HG03460 (cell line): ENCODE measurements at regions not wholly inside any gene's neighbourhood (a gene's known extent, or its start where the extent isn't known, plus 50 kb on each side); places are given as distances from the start of the nearest gene placed in this dataset.
"Not testable (repeated sequence)": the region's sequence is repeated elsewhere in the genome, so short reads cannot be mapped to it uniquely, and the experiment has no call there.

Source experiments
- ATAC-seq: cut with Tn5 transposase; IDR thresholded peaks from one replicate; pipeline ENCODE4 v1.9.1; 2021; ENCODE audit not compliant: unreplicated experiment

DNA sequence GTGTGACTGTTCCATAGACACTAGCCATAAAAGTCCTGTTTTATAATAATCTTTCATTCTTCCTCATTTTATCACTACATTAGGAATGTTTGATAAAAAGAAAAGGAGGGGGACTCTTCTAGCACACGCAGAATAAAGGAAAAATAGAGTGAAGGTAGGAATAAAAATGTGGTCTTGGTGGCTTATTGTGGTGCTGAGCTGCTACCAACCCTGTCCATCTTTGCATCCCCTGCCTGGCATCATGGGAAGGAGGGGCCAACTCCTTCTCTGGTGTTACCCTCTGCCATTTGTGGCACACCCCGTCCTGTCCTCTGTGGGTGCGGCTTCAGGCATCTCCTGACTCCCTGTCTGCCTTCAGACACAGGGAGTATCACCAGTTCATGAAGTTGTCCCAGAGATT lies 104.9 kb upstream of the ZNF536 start:
- ATAC-seq: no peak

DNA sequence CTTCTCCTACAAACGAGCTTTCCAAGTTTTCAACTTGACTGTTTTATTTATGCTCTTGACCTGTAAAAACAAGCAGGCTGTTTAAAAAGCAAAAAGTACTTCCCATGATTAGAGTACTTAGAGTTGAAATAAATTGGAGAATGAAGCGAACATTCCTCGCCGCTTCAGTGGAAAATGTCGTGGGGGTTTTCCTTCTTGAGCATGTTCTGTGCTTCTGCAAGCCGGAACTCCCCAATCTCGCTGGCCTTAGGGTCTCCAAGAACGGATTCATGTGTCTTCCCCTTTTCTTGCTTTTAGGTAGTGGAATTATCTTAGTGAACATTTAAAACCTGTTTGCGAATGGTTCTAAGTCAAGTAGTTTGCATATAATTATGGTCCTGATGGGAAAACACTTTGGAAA lies 103.6 kb upstream of the ZNF536 start:
- ATAC-seq: no peak

DNA sequence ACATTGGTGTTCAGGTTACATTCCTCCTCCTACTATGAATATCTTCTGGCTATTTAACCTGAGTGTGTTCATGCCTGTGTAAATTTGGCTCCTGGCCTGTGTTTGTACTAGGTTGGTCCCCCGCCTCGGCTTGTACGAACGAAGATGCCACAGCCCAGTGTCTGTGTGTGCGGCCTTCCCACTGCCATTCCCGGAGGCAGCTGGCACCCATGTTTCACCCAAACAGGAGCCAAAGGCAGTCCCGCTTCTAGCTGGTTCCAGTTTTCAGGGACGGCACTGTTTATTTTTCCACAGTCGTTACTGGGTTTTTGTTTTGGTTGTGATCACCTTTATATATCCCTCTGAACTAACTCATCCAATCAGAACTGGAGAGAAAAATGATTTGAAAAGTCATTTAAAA lies 102.5 kb upstream of the ZNF536 start:
- ATAC-seq: no peak

DNA sequence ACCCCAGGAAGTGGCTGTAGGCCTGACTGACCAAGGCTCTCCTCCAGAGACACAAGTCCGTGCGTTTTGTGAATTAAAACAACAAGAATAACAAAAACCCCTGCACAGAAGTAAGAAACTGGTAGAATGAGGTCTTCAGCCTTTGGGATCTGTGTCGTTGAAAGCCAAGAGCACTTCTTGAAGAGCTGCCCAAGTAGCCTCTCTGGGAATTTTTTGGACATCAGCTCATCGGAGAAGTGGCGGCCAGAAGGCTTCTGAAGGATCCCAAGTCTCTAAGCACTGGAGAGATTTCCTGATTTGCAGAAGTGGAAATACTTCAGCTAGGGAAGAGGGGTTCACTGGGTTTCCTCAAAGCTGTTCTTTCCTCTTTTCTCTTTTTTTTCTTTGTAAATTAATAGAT lies 100.4 kb upstream of the ZNF536 start:
- ATAC-seq: no peak

DNA sequence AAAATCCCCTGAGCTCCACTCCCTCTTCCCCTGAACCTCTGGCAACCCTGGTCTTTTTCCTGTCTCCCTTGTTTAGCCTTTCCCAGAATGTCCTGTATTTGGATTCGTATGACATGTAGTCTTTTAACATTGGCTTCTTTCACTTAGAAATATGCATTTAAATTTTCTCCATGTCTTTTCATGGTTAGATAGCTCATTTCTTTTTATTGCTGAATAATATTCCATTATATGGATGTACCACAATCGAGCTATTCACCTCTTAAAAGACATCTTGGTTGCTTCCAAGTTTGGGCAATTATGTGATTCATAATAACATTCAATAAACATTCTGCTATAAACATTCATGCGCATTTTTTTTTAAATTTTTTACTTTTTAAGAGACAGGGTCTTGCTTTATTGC lies 99.6 kb upstream of the ZNF536 start:
- ATAC-seq: no peak

DNA sequence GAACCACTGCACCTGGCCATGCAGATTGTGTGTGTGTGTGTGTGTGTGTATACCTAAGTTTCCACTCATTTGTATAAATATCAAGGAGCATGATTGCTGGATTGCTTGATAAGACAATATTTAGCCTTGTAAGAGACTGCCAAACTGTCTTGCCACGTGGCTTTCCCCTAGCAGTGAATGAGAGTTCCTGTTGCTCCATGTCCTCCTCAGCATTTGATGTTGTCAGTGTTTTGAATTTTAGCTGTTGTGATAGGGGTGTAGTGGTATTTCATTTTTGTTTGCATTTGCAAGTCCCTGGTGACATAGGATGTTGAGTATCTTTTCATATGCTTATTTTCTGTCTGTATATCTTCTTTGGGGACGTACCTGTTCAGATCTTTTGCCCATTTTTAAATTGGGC lies 99.0 kb upstream of the ZNF536 start:
- no peak for ATAC-seq

DNA sequence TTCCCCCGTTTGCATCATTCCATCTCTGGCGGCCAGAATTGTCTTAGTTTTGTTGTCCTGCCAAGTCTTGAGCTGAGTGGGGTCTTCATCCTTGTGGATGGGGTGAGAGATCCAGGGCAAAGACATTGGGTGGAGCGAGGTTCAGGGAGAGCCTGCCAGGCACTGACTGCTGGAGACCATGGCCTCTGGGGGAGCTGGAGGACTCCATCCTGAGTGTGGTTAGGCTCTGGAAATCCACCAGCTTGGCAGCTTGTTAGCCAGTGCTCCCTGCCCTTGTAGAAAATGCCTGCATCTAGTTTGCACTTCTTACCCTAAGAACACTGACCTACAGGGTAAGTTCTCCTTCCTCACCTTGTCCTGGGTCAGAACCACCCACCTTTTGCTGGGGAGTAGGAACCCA lies 97.2 kb upstream of the ZNF536 start:
- ATAC-seq: no peak

DNA sequence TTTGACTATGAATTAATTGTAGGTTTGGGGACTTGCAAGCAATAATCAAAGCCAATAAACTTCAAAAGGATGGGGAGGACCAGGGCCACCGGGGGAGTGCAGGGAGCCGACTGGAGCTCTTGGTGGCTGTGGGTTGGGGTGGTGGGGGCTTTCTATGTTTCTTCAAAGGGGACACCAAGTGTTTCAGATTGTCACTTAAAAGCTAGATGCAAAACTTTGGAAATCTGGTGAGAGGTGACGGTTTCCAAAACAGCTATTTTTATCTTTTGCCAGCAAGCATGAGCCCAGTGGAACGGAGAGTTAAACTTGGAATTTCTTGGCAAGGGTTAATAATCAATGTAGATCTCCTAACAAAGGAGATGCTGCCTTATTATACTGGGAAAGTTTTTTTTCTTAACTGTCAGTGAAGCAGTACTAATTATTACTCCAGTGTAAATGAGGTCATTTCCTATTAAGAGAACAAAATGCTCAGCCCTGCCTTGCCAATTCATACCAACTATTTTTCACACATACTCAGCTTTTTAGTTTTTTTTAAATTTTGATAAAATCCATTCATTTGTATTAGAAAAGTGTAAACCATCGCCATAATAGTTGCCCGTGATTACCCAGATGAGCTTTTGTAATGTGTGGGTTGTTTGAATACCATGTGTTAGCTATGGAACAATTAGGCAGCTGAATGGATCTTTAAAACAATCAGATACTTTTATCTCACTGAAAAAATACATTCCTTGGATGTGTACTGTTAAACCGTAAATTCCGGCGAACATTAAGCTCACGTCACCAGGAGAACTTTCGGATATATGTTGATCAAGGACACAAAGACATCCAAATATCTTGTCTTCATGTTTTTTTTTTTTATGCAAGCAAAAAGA lies 95.9 kb upstream of the ZNF536 start:
- no peak for ATAC-seq

DNA sequence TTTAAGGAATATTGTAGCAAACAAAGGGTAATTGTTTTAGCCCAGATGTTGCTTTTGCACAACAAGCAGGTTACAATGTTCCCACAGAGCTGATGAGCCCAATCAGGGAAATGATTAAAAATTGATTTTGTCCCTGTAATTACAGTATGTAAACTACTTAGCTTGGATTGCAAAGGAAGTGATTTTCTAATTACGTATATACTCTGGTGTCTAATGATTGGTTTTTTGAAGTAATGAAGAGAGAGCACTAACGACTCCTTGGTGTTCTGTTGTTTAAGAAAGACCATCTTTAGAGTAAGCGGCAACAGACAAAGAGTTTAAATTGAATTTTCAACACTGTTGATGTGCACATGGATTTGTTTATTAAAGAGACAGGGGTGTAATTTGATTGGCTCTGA lies 95.3 kb upstream of the ZNF536 start:
- no peak for ATAC-seq

DNA sequence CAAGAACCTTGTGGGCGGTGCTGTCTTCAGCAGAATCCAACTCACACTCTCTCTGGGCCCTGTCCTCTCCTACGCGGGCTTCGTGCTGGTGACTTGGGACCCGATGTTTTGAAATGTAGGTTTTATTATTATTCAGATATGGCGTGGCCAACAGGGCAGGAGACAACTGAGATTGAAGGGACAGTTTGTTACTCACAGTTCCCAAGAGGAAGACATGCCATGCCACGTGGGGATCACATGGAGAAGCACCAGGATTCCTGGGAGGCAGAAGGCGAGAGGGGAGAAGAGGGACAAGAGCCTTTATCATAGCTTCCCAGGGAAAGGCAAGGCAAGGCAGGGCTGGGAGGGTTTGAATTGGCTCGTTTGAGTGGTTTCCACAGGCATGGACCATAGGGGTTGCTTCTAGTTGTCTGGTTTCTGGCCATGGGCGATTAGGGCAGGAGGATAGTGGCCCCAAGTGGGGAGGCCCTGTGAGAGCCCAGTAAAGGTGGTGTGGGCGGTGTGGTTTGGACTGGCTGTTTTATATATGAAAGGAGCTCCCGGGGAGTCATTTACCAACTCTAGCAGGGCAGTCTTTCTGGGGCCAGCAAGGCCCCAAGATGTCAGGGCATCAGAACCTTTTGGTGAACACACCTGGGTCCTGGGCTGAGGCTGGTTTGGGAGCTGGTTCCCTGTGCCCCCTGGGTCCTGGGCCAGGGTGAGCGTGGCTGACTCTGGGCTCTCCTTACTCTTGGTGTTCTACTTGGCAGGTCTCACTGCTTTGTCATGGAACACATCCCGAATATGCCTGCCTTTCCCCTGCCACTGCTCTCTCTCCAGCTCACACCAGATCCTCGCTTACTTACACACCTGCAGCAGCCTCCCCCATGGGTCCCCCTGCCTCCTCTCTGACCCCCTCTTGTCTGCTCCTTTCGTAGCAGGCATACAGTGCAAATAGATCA lies 94.0 kb upstream of the ZNF536 start:
- ATAC-seq: no peak

DNA sequence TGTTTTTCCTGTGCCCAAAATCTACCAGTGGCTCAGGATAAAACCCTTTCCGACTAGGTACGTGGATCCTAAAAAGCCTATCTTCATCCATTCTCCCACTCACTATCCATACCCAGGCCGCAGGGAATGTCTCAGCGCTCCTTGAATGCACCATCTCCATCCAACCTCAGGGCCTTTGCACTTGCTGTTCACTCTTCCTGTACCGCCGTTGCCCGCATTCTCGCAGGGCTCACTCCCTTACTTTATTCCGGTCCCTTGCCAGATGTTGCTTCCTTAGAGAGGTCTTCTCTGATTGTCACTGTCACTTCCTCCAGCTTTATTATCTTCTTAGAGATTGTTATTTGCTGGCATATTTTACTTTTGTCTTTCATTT lies 93.3 kb upstream of the ZNF536 start:
- ATAC-seq: no peak

DNA sequence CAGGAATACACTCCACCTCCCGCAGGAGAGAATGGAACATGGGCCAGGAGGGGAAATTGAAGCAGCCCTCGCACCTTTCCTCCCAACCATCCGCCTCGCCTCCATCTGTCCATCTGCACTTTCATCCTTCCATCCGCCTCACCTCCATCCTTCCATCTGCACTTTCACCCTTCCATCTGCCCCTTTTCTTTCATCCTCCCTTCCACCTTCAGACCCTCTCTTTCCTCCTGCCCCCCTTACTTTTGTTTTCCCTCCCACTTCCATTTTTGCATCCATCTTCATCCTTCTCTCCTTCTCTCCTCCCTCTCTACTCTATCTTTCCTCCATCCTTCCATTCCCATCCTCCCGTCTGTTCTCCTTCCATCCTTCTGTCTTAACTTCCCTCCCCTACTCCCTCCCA lies 92.2 kb upstream of the ZNF536 start:
- no peak for ATAC-seq

DNA sequence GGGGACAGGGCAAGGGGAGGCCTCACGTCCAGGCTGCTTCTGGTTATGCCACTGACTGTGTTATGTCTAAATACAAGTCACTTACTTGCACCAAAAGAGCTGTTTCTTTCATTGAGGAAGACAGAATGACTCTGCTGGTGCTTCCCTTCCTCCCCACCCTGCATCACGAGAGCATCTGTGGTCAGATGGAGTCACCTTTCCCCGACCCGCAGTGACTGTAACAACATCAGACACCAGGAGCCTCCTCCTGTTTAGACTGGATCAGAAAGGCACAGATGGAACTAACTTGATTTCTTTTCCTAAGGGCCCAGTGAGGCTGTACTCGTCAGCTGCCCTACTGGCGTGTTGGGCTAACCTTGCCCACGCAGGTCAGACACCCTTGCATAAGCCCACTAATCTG lies 90.3 kb upstream of the ZNF536 start:
- no peak for ATAC-seq

DNA sequence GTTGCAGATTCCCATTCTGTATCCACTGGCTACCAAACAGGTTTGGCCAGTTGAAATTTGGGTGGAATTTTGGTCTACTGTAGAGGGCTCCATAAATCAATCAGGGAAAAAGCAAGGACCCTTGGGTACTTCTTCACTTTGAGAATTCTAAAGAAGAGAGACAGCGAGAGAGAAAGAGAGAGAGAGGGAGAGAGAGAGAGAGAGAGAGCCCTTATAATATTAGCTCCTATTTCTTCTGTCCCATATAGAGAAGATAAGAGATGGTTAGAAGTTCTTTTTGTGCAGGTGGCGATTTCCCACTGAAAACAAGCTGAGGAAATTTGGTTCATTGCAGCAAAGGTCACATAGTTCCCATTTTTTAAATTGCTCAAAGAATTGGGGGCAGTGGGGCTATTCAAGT lies 88.6 kb upstream of the ZNF536 start:
- ATAC-seq: no peak

DNA sequence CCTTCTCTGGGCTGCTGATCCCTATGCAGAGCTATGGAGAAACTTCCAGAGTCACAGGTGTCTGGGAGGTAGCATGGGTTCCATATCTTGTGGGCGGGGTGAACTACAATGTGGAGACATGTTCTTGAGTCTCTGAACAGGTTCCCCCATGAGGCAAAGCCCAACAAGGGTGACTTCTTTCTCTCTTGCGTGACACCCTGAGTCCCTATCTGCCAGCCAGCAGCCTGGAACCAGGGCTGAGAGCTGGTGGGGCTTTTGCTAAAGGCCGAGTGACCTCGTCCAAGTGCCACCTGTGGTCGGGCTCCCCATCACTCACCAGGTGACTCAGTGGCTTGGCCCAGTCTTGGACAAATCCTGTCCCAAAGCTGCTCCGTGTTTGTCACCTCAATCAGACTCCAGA lies 88.0 kb upstream of the ZNF536 start:
- ATAC-seq: no peak

DNA sequence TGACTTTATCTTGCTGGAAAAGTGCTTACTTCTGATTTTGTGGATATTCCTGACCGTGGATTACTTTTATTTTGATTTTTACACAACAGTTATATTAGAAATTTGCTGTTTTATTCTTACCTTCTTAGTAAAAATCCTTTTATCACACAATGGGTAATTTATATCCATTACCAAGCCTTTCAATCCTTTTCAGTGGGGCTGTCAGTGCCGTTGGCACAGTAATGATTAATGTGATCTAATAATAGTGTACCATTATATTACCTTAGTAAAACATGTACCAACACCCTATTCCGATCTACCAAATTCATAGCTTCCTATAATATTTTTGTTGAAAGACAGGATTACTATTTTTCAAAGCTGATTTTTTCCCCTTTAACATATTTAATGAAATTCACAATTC lies 87.3 kb upstream of the ZNF536 start:
- ATAC-seq: no peak

DNA sequence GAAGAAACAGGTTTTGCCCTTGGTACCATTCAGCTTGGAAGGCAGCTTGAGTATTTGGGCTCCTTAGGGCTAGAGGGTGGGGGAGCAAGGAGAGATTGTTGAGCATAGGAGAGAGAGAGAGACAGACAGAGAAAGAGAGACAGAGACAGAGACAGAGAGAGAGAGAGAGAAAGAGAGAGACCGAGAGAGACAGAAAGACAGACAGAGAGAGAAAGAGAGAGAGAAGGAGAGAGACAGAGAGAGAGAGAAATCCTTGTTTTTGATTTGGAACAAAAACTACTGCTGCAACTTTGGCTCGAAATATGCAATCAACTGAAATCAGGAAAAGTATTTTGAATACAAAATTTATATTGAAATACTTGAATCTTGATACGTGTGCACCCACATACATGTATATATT lies 85.8 kb upstream of the ZNF536 start:
- no peak for ATAC-seq

DNA sequence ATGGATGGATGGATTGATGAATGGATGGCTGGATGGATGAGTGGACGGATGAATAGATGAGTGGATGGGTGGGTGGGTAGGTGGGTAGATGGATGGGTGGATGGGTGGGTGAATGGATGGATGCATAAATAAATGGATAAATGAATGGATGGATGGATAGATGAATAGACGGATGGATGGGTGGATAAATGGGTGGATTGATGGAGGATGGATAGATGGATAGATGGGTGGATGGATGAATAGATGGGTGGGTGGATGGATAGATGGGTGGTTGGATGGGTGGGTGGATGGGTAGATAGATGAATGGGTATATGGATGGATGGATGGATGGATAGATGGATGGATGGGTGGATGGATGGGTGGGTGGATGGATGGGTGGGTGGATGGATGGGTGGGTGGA lies 84.9 kb upstream of the ZNF536 start:
- ATAC-seq: no peak

DNA sequence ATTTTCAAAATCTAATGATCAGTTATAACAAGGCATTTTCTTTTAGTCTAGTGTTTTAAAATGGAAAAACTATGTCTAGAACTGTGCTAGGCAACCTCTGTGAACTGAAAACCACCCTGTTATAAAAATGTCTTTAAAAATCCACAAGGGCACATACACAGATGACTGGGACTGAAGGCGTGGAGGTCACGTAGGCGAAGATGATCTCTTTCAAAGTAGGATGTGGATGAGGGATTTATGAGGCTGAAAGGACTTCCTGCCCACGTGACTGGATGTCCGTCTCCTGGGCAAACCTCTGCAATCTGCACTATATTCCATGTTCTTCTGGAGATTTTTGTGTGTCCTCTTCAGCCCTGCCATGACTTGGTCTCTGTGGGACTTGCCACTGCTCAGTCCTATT lies 84.2 kb upstream of the ZNF536 start:
- ATAC-seq: no peak

DNA sequence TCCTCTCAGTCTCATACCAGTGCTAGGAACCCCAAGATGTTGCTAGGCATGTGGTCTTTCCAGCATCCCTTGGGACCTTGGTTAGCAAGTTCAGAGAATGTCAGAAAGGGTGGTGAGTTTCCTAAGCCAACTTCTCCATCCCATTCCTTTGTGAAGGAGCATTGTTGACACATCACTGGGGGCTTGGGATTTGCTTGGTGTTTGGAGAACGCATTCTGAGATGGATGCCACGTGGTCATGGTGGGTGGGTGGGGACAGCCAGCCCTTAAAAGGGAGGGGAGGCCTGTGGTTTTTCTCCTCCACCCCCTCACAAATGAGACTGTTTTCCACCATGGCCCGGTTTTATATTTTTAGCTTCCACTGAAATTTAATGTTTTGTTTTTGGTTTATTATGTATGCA lies 83.3 kb upstream of the ZNF536 start:
- ATAC-seq: no peak

DNA sequence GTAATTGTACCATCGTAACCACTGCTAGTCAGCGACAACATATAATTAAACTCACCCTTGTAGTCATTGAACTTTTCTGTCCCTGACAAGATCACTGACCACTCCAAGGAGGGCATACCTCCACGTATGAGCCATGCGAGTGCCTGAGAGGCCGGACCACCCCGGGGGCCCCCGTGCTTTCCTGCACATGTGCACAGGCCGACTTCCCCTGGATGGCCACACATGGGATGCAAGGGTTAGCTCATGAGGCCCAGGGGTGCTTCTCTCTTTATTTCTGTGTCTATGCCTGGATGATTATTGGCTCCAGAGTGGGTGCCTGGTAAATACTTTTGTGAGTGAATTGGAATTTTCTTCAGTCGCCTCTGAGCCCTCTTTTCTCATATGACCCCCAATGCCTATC lies 82.8 kb upstream of the ZNF536 start:
- ATAC-seq: no peak

DNA sequence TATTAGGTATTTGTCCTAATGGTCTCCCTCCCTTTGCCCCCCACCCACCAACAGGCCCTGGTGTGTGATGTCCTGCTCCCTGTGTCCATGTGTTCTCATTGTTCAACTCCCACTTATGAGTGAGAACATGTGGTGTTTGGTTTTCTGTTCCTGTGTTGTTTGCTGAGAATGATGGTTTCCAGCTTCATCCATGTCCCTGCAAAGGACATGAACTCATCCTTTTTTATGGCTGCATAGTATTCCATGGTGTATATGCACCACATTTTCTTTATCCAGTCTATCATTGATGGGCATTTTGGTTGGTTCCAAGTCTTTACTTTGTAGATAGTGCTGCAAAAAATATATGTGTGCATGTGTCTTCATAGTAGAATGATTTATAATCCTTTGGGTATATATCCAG lies 81.4 kb upstream of the ZNF536 start:
- ATAC-seq: not testable (repeated sequence)
